GM18870 (cell line): ENCODE measurements at regions not wholly inside any gene's neighbourhood (a gene's known extent, or its start where the extent isn't known, plus 50 kb on each side); places are given as distances from the start of the nearest gene placed in this dataset.
A peak's percentile ranks its signal among the peaks of the same experiment; 100 is the strongest.
"Not testable (repeated sequence)": the region's sequence is repeated elsewhere in the genome, so short reads cannot be mapped to it uniquely, and the experiment has no call there.

Experiments
- ATAC-seq: cut with Tn5 transposase; IDR thresholded peaks from one replicate; pipeline ENCODE4 v1.9.1; 2021; ENCODE audit warnings: moderate library complexity; ENCODE audit not compliant: unreplicated experiment

DNA sequence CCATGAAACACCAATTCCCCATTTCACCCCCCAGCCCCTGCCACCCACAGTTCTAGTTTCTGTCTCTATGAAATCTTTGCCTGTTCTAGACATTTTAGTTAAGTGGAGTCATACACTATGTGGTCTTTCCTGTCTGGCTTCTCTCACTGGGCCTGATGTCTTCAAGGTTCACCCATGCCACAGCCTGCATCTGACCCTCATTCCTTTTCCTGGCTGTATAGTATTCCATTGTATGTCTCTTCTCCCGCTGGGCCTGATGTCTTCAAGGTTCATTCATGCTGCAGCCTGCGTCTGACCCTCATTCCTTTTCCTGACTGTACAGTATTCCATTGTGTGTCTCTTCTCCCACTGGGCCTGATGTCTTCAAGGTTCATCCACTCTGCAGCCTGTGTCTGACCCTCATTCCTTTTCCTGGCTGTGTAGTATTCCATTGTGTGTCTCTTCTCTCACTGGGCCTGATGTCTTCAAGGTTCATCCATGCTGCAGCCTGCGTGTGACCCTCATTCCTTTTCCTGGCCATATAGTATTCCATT lies 191.7 kb downstream of the CRLF2 start:
- no peak for ATAC-seq

DNA sequence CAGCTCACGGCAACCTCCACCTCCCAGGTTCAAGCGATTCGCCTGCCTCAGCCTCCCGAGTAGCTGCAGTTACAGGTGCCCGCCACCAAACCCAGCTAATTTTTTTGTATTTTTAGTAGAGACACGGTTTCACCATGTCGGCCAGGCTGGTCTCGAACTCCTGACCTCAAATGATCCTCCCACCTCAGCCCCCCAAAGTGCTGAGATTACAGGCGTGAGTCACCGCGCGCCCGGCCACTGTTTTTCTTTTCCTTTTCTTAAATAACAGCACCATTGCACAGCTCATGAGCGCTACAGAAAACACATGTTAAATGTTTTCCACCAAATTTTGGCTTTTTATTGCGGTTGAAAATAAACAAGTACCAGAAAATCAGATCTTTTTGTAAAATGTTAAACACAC lies 195.5 kb downstream of the CRLF2 start:
- not testable (repeated sequence) for ATAC-seq

DNA sequence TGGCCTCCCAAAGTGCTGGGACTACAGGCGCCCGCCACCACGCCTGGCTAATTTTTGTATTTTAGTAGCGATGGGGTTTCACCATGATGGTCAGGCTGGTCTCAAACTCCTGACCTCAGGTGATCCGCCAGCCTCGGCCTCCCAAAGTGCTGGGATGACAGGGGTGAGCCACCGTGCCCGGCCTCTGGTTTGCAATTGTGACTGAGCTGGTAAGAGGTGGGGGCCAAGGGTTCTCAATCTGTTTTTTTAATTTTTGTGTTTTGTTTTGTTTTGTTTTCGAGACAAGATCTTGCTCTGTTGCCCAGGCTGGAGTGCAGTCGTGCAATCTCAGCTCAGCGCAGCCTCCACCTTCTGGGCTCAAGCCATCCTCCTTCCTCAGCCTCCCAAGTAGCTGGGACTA lies 196.2 kb downstream of the CRLF2 start:
- ATAC-seq: not testable (repeated sequence)

GRCh38 chrX:1012678-1013300 lies 199.7 kb downstream of the CRLF2 start:
- ATAC-seq: no peak

GRCh38 chrX:1011691-1012283 lies 200.7 kb downstream of the CRLF2 start:
- ATAC-seq: no peak

DNA sequence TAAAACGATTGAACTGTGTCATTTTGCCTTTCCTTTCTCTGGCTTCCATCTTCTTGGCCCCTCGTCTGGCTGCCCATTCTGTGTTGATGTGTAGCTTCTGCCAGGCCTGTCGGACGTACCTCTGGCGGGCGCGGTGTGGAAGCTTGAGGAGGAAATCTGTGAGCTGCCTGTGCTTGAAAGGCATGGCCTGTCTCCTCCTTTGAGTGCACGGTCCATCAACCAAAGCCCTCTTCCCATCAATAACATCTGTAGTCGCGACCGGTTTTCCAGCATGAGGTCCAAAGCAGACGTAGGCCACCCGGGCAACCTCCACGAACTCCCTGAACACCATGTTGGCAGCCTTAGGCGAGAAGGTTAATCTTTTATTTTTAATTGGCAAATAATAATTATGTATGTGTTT lies 202.7 kb downstream of the CRLF2 start:
- no peak for ATAC-seq

- ATAC-seq: no peak
Observed at GRCh38 chrX:1006156-1006730, 206.2 kb downstream of the CRLF2 start.

DNA sequence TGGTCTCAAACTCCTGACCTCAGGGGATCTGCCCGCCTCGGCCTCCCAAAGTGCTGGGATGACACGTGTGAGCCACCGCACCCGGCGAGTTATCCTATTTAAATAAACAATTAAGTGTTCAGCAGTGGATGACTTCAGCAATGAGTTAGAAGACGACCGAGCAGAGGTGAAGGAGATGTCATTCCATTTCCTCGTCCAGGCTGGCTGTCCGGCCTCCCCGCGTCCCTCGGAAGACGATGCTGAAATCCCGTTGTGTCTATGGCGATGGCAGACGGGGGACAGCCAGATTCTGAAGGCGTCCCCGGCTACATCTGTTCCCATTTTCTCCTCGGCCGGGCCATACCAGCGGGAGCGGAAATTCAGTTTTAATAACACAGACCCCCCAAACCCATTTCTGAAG lies 209.8 kb downstream of the CRLF2 start:
- ATAC-seq: no peak

DNA sequence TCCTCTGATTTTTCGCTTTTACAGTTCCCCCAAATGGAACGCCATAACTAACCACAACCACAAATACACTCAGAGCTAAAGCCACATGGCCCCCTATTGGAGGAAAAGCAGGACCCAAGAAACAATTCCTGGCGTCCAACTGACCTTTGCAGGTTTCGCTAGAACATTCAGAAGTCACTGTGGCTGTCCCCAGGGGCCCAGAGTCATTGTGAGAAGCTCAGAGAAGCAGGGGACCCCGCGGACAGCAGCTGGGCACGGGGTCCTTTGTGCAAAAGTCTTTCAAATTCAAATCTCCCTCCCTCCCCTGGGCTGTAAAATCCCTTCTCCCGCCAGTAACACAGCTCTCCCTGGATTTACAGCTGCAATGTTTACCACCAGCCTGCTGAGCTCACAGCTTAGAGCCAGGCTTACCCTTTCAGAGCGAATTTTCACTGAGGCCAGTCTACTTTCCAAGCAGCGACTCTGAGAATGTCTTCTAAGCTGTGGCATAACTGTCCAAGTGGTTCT lies 214.8 kb downstream of the CRLF2 start:
- ATAC-seq: no peak

DNA sequence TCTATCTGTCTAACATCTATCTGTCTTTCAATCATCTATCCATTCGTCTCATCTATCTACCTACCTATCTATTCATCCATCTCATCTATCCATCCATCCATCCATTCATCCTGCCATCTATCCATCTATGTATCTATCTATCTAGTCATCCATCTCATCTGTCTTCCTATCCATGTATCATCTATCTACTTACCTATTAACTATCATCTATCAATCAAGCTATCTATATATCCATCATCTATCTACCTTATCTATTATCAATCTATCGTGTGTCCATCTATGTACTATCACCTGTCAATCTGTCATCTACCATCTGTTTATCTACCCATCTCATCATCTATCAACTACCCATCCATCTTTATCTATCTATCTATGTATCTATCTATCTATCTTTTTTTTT lies 217.7 kb downstream of the CRLF2 start:
- no peak for ATAC-seq

GRCh38 chrX:989959-990510 lies 222.4 kb downstream of the CRLF2 start:
- peak; percentile 96 for ATAC-seq

- ATAC-seq: not testable (repeated sequence)
Observed at GRCh38 chrX:988530-988929, 223.9 kb downstream of the CRLF2 start.

- ATAC-seq: no peak
Observed at GRCh38 chrX:981791-982626, 230.4 kb downstream of the CRLF2 start.

GRCh38 chrX:980587-981235 lies 231.7 kb downstream of the CRLF2 start:
- ATAC-seq: no peak

DNA sequence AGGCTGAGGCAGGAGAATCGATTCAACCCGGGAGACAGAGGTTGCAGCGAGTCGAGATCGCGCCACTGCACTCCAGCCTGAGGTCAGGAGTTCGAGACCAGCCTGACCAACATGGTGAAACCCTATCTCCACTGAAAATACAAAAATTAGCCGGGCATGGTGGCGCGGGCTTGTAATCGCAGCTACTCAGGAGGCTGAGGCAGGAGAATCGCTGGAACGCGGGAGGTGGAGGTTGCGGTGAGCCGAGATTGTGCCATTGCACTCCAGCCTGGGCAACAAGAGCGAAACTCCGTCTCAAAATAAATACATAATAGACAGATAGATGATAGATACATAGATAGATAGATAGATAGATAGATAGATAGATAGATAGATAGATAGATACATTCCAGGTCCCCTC lies 233.3 kb downstream of the CRLF2 start:
- not testable (repeated sequence) for ATAC-seq

- ATAC-seq: no peak
Observed at GRCh38 chrX:973010-973632, 239.3 kb downstream of the CRLF2 start.

DNA sequence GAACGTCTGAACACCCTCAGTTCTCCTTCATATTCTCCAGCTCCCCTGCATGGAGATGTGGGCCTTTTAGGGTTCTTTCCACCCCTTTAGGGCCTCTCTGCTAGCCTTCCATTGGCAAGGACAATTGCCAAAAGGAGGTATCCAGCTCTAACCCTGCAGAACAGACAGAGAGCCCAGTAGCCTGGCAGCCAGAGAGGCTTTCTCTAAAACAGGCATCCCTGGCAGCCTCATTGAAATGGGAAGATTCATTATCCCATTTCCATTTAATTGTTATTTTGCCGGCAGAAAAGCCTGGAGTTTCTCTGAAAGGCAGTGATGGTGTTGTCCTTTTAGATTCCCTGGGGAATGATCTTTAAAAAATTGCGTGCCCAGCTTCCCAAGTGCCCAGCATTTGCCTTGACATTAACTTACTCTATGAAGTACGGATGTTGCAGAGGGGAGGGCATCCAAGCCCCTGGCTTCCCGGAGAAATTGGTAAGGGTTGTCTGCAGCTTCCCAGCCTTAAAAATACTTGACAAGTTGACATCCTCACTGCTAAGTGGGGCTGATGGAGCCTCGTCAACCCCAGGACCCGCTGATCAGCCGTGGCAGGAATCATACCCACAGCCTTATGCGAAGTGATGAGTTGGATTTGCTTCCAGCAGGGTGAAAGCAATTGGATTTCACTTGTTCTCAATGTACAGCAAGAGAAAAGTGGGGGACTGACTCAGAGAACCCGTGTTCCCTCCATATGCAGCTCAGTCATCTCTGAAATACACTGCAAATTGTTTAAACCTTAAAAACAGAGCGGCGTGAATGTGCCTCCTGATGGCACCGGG lies 244.1 kb downstream of the CRLF2 start:
- ATAC-seq: no peak

GRCh38 chrX:966396-967070 lies 245.9 kb downstream of the CRLF2 start:
- ATAC-seq: no peak
